ENCODE measurements at regions not wholly inside any gene's neighbourhood (a gene's known extent, or its start where the extent isn't known, plus 50 kb on each side); places are given as distances from the start of the nearest gene placed in this dataset.

GRCh38 chr18:50468807-50469206 is 91.1 kb upstream of the MAPK4 start:
- intact Hi-C loops (cut with DNase I; ENCODE audit: low total_unique reads), result no loop called here
- no peak overlapping the region for H3K4me3 ChIP-seq (ENCODE audit: low read depth, poor library complexity, severe bottlenecking)
- no peak for DNase-seq (ENCODE audit: low spot score in 2 of 2)
- TF ChIP-seq, protein P1, sequence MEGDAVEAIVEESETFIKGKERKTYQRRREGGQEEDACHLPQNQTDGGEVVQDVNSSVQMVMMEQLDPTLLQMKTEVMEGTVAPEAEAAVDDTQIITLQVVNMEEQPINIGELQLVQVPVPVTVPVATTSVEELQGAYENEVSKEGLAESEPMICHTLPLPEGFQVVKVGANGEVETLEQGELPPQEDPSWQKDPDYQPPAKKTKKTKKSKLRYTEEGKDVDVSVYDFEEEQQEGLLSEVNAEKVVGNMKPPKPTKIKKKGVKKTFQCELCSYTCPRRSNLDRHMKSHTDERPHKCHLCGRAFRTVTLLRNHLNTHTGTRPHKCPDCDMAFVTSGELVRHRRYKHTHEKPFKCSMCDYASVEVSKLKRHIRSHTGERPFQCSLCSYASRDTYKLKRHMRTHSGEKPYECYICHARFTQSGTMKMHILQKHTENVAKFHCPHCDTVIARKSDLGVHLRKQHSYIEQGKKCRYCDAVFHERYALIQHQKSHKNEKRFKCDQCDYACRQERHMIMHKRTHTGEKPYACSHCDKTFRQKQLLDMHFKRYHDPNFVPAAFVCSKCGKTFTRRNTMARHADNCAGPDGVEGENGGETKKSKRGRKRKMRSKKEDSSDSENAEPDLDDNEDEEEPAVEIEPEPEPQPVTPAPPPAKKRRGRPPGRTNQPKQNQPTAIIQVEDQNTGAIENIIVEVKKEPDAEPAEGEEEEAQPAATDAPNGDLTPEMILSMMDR (IDR thresholded peaks at IDR 0.05), result no peak
- no peak for TF ChIP-seq POLR2A (IDR thresholded peaks at IDR 0.05)
- WGBS, 2 donors, result 48 to 63% methylated on average over 2 of the region's 2 CpGs

GRCh38 chr18:50469380-50469781 is 90.5 kb upstream of the MAPK4 start:
- 54 to 58% methylated on average over 6 of the region's 6 CpGs for WGBS, 2 donors

GRCh38 chr18:50472941-50473340 is 86.9 kb upstream of the MAPK4 start:
- intact Hi-C loops (cut with DNase I; ENCODE audit: low total_unique reads), result no loop called here
- 90 to 95% methylated on average over 1 of the region's 1 CpG for WGBS, 2 donors
- DNase-seq (ENCODE audit: low spot score in 2 of 2), result no peak
- TF ChIP-seq POLR2A (IDR thresholded peaks at IDR 0.05), result no peak
- TF ChIP-seq, protein P1 (IDR thresholded peaks at IDR 0.05), result no peak
- no peak overlapping the region for H3K4me3 ChIP-seq (ENCODE audit: low read depth, poor library complexity, severe bottlenecking)

More at GRCh38 chr18:50469380-50469781, 90.5 kb upstream of the MAPK4 start:
- no peak for DNase-seq (ENCODE audit: low spot score in 2 of 2)
- H3K4me3 ChIP-seq (ENCODE audit: low read depth, poor library complexity, severe bottlenecking), result no peak overlapping the region
- intact Hi-C loops (cut with DNase I; ENCODE audit: low total_unique reads), result no loop called here
- no peak for TF ChIP-seq POLR2A (IDR thresholded peaks at IDR 0.05)
- TF ChIP-seq, protein P1 (IDR thresholded peaks at IDR 0.05), result no peak

DNA sequence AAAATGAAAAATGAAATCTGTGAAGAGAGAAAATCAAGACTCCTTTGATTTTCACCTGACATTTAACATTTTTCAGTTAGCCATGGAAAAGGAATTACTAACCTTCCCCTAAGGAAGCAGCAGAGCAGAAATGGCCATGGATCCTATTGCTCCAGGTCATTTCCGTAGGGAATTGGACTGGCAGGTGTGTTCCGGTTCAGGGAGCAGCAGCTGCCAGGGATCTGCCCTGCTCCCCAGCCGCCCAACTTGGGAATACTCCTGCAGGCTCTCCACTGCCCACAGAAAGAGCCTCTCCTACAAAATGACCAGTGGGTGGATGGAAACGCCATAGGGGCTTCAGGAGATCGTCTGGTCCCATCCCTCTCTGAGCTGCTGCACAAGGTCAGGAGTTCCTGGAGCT is 86.0 kb upstream of the MAPK4 start:
- intact Hi-C loops (cut with DNase I; ENCODE audit: low total_unique reads), result loop anchor here (1.0 kb wide), 1 partner anchor 17 kb away; no protein-coding TSS in a partner anchor
- TF ChIP-seq, protein P1 (IDR thresholded peaks at IDR 0.05), result no peak
- TF ChIP-seq POLR2A (IDR thresholded peaks at IDR 0.05), result no peak
- DNase-seq (ENCODE audit: low spot score in 2 of 2), result no peak
- no peak overlapping the region for H3K4me3 ChIP-seq (ENCODE audit: low read depth, poor library complexity, severe bottlenecking)
- 50 to 54% methylated on average over 5 of the region's 5 CpGs for WGBS, 2 donors

GRCh38 chr18:50475538-50476193 is 84.2 kb upstream of the MAPK4 start:
- TF ChIP-seq, protein P1 (IDR thresholded peaks at IDR 0.05), result no peak
- no peak for TF ChIP-seq POLR2A (IDR thresholded peaks at IDR 0.05)
- no peak overlapping the region for H3K4me3 ChIP-seq (ENCODE audit: low read depth, poor library complexity, severe bottlenecking)
- 77 to 78% methylated on average over 4 of the region's 4 CpGs for WGBS, 2 donors
- intact Hi-C loops (cut with DNase I; ENCODE audit: low total_unique reads), result no loop called here
- no peak for DNase-seq (ENCODE audit: low spot score in 2 of 2)

GRCh38 chr18:50492097-50492496 is 67.8 kb upstream of the MAPK4 start:
- no peak for TF ChIP-seq POLR2A (IDR thresholded peaks at IDR 0.05)
- TF ChIP-seq, protein P1 (IDR thresholded peaks at IDR 0.05), result no peak
- 35 to 41% methylated on average over 2 of the region's 2 CpGs for WGBS, 2 donors
- H3K4me3 ChIP-seq (ENCODE audit: low read depth, poor library complexity, severe bottlenecking), result no peak overlapping the region
- intact Hi-C loops (cut with DNase I; ENCODE audit: low total_unique reads), result no loop called here
- DNase-seq (ENCODE audit: low spot score in 2 of 2), result no peak

Data from lower leg skin (tissue), 4 donors.